ENCODE measurements at regions not wholly inside any gene's neighbourhood (a gene's known extent, or its start where the extent isn't known, plus 50 kb on each side); places are given as distances from the start of the nearest gene placed in this dataset.

DNA sequence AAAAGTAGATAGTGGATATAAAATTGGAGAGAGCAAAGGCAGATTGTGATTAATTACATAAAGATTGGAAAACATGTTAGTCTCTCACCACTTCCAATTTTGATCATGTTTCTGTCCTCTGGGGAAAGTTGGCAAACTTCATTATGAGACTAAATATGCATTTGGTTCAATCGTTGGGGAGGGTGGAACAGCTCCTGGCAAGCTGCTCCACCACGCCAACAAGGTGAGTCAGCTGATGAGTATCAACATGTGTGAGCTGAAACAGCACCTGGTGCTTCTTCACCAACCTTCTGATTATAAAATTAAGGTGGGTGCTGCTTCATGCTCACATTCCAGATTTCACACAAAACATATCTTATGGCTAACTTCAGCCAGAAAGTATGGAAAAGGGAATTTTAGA, 1784.6 kb downstream of the SLITRK5 start:
- TF ChIP-seq RAD21 (IDR thresholded peaks at IDR 0.05; ENCODE audit: low read length) (no peak), RFX5 (IDR thresholded peaks at IDR 0.05; ENCODE audit: low read depth, low read length) (no peak), CHD1 (IDR thresholded peaks at IDR 0.05; ENCODE audit: low read depth, low read length) (no peak), MAZ (IDR thresholded peaks at IDR 0.05; ENCODE audit: borderline replicate concordance, low read depth, low read length) (no peak), POLR2A (IDR thresholded peaks at IDR 0.05; ENCODE audit: low read depth, low read length) (no peak), MAFK (IDR thresholded peaks at IDR 0.05; ENCODE audit: low read depth, low read length) (no peak), BHLHE40 (IDR thresholded peaks at IDR 0.05; ENCODE audit: low read depth, low read length) (no peak), CEBPB (IDR thresholded peaks at IDR 0.05; ENCODE audit: low read depth, low read length) (no peak), NFE2L2 (IDR thresholded peaks at IDR 0.05; ENCODE audit: low read depth, low read length) (no peak)
- TF ChIP-seq, protein P1, sequence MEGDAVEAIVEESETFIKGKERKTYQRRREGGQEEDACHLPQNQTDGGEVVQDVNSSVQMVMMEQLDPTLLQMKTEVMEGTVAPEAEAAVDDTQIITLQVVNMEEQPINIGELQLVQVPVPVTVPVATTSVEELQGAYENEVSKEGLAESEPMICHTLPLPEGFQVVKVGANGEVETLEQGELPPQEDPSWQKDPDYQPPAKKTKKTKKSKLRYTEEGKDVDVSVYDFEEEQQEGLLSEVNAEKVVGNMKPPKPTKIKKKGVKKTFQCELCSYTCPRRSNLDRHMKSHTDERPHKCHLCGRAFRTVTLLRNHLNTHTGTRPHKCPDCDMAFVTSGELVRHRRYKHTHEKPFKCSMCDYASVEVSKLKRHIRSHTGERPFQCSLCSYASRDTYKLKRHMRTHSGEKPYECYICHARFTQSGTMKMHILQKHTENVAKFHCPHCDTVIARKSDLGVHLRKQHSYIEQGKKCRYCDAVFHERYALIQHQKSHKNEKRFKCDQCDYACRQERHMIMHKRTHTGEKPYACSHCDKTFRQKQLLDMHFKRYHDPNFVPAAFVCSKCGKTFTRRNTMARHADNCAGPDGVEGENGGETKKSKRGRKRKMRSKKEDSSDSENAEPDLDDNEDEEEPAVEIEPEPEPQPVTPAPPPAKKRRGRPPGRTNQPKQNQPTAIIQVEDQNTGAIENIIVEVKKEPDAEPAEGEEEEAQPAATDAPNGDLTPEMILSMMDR (conservative IDR thresholded peaks at IDR 0.05; ENCODE audit: low read depth, low read length), result no peak
- TF ChIP-seq, protein P2, sequence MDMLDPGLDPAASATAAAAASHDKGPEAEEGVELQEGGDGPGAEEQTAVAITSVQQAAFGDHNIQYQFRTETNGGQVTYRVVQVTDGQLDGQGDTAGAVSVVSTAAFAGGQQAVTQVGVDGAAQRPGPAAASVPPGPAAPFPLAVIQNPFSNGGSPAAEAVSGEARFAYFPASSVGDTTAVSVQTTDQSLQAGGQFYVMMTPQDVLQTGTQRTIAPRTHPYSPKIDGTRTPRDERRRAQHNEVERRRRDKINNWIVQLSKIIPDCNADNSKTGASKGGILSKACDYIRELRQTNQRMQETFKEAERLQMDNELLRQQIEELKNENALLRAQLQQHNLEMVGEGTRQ (IDR thresholded peaks at IDR 0.05; ENCODE audit: low read depth, low read length), result no peak
- TF ChIP-seq, protein P3, sequence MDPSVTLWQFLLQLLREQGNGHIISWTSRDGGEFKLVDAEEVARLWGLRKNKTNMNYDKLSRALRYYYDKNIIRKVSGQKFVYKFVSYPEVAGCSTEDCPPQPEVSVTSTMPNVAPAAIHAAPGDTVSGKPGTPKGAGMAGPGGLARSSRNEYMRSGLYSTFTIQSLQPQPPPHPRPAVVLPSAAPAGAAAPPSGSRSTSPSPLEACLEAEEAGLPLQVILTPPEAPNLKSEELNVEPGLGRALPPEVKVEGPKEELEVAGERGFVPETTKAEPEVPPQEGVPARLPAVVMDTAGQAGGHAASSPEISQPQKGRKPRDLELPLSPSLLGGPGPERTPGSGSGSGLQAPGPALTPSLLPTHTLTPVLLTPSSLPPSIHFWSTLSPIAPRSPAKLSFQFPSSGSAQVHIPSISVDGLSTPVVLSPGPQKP (IDR thresholded peaks at IDR 0.05; ENCODE audit: borderline replicate concordance, low read depth, low read length), result no peak

All from IMR-90 (cell line).